HepG2 (cell line): ENCODE measurements at regions not wholly inside any gene's neighbourhood (a gene's known extent, or its start where the extent isn't known, plus 50 kb on each side); places are given as distances from the start of the nearest gene placed in this dataset.
A peak's percentile ranks its signal among the peaks of the same experiment; 100 is the strongest.

Experiments used
- HMG20A ChIP-seq: IDR thresholded peaks from 2 replicates; pipeline ENCODE4 v1.6.1; 2016; ENCODE audit warnings: borderline replicate concordance
- HMGXB3 ChIP-seq: sonication (generic); formaldehyde crosslinking; IDR thresholded peaks from 2 replicates; pipeline ENCODE4 v1.4.0; 2020; ENCODE audit warnings: missing genetic modification reagents, borderline replicate concordance
- IKZF5 ChIP-seq: IDR thresholded peaks from 2 replicates; pipeline ENCODE4 v1.6.1; 2018; ENCODE audit warnings: missing genetic modification reagents, mild to moderate bottlenecking, missing compliant biosample characterization
- ISL2 ChIP-seq: sonication (generic); formaldehyde crosslinking; IDR thresholded peaks from 2 replicates; pipeline ENCODE4 v1.5.0; 2020; ENCODE audit warnings: missing genetic modification reagents
- MED1 ChIP-seq: sonication (generic); formaldehyde crosslinking; IDR thresholded peaks from 2 replicates; pipeline ENCODE4 v1.4.0; 2020; ENCODE audit warnings: missing genetic modification reagents
- MLXIP ChIP-seq: sonication (generic); formaldehyde crosslinking; IDR thresholded peaks from 2 replicates; pipeline ENCODE4 v1.9.0; 2021; ENCODE audit warnings: missing genetic modification reagents, borderline replicate concordance
- RFXAP ChIP-seq: sonication (generic); formaldehyde crosslinking; IDR thresholded peaks from 2 replicates; pipeline ENCODE4 v1.4.0; 2020; ENCODE audit warnings: missing genetic modification reagents, borderline replicate concordance
- SMYD3 ChIP-seq: sonication (generic); formaldehyde crosslinking; IDR thresholded peaks from 2 replicates; pipeline ENCODE4 v1.8.1; 2023; ENCODE audit warnings: mild to moderate bottlenecking, missing genetic modification reagents
- SOX5 ChIP-seq: IDR thresholded peaks from 2 replicates; pipeline ENCODE4 v1.6.1; 2016; ENCODE audit warnings: borderline replicate concordance
- ZFY ChIP-seq: sonication (generic); formaldehyde crosslinking; IDR thresholded peaks from 2 replicates; pipeline ENCODE4 v1.4.0; 2020; ENCODE audit warnings: missing genetic modification reagents
- ZNF292 ChIP-seq: sonication (generic); formaldehyde crosslinking; IDR thresholded peaks from 2 replicates; pipeline ENCODE4 v1.8.1; 2022; ENCODE audit warnings: mild to moderate bottlenecking, low read depth, missing genetic modification reagents, borderline replicate concordance
- ZNF317 ChIP-seq: sonication (generic); formaldehyde crosslinking; IDR thresholded peaks from 2 replicates; pipeline ENCODE4 v1.5.0; 2020; ENCODE audit warnings: mild to moderate bottlenecking, missing genetic modification reagents
- ZNF580 ChIP-seq: IDR thresholded peaks from 2 replicates; pipeline ENCODE4 v1.6.1; 2016; ENCODE audit warnings: low read depth, borderline replicate concordance
- ZSCAN30 ChIP-seq: sonication (generic); formaldehyde crosslinking; IDR thresholded peaks from 2 replicates; pipeline ENCODE4 v1.5.0; 2020; ENCODE audit warnings: mild to moderate bottlenecking, missing genetic modification reagents

- TF ChIP-seq MED1 (peak; percentile 58), MLXIP (CRISPR knock-in tag) (no peak), ZNF317 (CRISPR knock-in tag) (0 out of 2 replicates have a peak, but pooled peaks have one; percentile 36), HMGXB3 (CRISPR knock-in tag) (peak; percentile 54; the same call in 1 of the 2 replicates), ZNF292 (CRISPR knock-in tag) (peak; percentile 81; the same call in 1 of the 2 replicates), RFXAP (CRISPR knock-in tag) (no peak), SOX5 (CRISPR knock-in tag) (peak; percentile 84), SMYD3 (CRISPR knock-in tag) (peak; percentile 84), IKZF5 (peak; percentile 41; the same call in 1 of the 2 replicates), ISL2 (peak; percentile 82), ZFY (CRISPR knock-in tag) (no peak), ZSCAN30 (no peak), HMG20A (CRISPR knock-in tag) (peak; percentile 73; the same call in 1 of the 2 replicates), ZNF580 (CRISPR knock-in tag) (no peak)
Measured at GRCh38 chr5:68080282-68081050, 135.1 kb upstream of the PIK3R1 start (continued).
